ENCODE measurements at regions not wholly inside any gene's neighbourhood (a gene's known extent, or its start where the extent isn't known, plus 50 kb on each side); places are given as distances from the start of the nearest gene placed in this dataset.

DNA sequence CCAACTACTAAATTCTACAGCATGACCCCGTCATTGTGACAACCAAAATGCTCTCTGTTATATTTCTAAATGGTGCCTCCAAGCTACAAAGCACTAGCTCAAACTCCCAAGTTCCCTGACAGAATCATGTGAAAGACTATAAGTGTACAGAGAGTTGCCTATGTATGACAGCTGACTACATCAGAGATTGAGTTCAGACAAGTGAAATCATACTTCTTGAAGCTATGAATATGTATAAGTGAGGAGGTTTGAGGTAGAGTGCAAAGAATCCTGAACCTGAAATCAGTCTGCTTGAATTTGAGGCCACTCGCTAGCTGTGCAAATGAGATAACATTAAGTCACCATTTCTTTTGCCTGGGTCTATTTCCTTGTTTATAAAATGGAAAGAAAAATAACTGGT, 63.9 kb upstream of the TP63 start:
- no peaks in the 10 kb centered on the region for H3K27me3 ChIP-seq (replicated peaks in 1 of 7)
- 63 to 85% (median 74%) methylated on average over 2 of the region's 2 CpGs for WGBS, 5 donors
- H3K4me3 ChIP-seq: no peak overlapping the region

GRCh38 chr3:189567766-189568420, 63.3 kb upstream of the TP63 start:
- 49 to 72% (median 62%) methylated on average over 3 of the region's 3 CpGs for WGBS, 5 donors
- Histone ChIP-seq H3K4me3 (no peak overlapping the region), H3K27ac (no peak overlapping the region), H3K9me3 (no peaks in the 10 kb centered on the region), H3K4me1 (no peaks in the 10 kb centered on the region), H3K27me3 (replicated peaks in 1 of 7) (no peaks in the 10 kb centered on the region), H3K36me3 (no peaks in the 10 kb centered on the region)
- TF ChIP-seq, protein P1, sequence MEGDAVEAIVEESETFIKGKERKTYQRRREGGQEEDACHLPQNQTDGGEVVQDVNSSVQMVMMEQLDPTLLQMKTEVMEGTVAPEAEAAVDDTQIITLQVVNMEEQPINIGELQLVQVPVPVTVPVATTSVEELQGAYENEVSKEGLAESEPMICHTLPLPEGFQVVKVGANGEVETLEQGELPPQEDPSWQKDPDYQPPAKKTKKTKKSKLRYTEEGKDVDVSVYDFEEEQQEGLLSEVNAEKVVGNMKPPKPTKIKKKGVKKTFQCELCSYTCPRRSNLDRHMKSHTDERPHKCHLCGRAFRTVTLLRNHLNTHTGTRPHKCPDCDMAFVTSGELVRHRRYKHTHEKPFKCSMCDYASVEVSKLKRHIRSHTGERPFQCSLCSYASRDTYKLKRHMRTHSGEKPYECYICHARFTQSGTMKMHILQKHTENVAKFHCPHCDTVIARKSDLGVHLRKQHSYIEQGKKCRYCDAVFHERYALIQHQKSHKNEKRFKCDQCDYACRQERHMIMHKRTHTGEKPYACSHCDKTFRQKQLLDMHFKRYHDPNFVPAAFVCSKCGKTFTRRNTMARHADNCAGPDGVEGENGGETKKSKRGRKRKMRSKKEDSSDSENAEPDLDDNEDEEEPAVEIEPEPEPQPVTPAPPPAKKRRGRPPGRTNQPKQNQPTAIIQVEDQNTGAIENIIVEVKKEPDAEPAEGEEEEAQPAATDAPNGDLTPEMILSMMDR (IDR thresholded peaks at IDR 0.05 in 8 of 11, conservative IDR thresholded peaks at IDR 0.05 in 3 of 11): no peak
- TF ChIP-seq POLR2AphosphoS5 (IDR thresholded peaks at IDR 0.05) (no peak), POLR2A (IDR thresholded peaks at IDR 0.05) (no peak)
- no peak for DNase-seq
- intact Hi-C loops (cut with DNase I; ENCODE audit: low total_unique reads): no loop called here

More for the DNA sequence above, 63.9 kb upstream of the TP63 start:
- intact Hi-C loops (cut with DNase I; ENCODE audit: low total_unique reads): no loop called here
- Histone ChIP-seq H3K36me3 (no peaks in the 10 kb centered on the region), H3K9me3 (no peaks in the 10 kb centered on the region), H3K4me1 (no peaks in the 10 kb centered on the region), H3K27ac (no peak overlapping the region)
- no peak for DNase-seq
- TF ChIP-seq POLR2AphosphoS5 (IDR thresholded peaks at IDR 0.05): no peak
- no peak for TF ChIP-seq POLR2A (IDR thresholded peaks at IDR 0.05)
- TF ChIP-seq, protein P1 (IDR thresholded peaks at IDR 0.05 in 8 of 11, conservative IDR thresholded peaks at IDR 0.05 in 3 of 11): no peak

GRCh38 chr3:189568961-189569360, 62.2 kb upstream of the TP63 start:
- no peaks in the 10 kb centered on the region for H3K27me3 ChIP-seq (replicated peaks in 1 of 7)
- H3K4me1 ChIP-seq: no peaks in the 10 kb centered on the region
- no peak for DNase-seq
- no peak overlapping the region for H3K27ac ChIP-seq
- H3K9me3 ChIP-seq: no peaks in the 10 kb centered on the region
- WGBS, 5 donors: 62 to 79% (median 68%) methylated on average over 4 of the region's 4 CpGs
- intact Hi-C loops (cut with DNase I; ENCODE audit: low total_unique reads): no loop called here
- TF ChIP-seq POLR2A (IDR thresholded peaks at IDR 0.05) (no peak), POLR2AphosphoS5 (IDR thresholded peaks at IDR 0.05) (no peak)
- TF ChIP-seq, protein P1 (IDR thresholded peaks at IDR 0.05 in 8 of 11, conservative IDR thresholded peaks at IDR 0.05 in 3 of 11): no peak
- H3K36me3 ChIP-seq: no peaks in the 10 kb centered on the region
- H3K4me3 ChIP-seq: no peak overlapping the region

DNA sequence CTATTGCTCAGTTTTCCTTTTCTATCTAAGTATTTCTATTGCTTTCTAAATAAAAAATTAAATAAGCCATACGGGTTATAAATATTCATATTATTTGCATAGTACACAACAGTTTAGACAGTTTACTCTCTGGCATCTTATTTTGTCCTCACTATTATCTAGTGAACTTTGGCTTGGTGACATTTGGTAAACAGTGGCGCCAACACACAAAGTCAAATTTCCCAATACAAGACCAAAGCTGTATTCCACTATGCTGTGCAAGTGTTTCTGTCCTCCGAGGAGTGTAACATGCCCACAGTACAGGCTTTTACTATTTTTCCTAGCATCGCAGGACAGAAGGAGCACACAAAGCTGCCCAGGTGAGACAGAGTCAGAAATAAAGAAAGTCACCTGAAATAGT, 61.7 kb upstream of the TP63 start:
- WGBS, 5 donors: 90 to 94% (median 93%) methylated on average over 4 of the region's 4 CpGs

More for the DNA sequence above, 61.7 kb upstream of the TP63 start:
- Histone ChIP-seq H3K4me3 (no peak overlapping the region), H3K27me3 (replicated peaks in 1 of 7) (no peaks in the 10 kb centered on the region), H3K9me3 (no peaks in the 10 kb centered on the region), H3K36me3 (no peaks in the 10 kb centered on the region), H3K4me1 (no peaks in the 10 kb centered on the region), H3K27ac (no peak overlapping the region)
- no peak for DNase-seq
- intact Hi-C loops (cut with DNase I; ENCODE audit: low total_unique reads): no loop called here
- TF ChIP-seq POLR2AphosphoS5 (IDR thresholded peaks at IDR 0.05): no peak
- TF ChIP-seq, protein P1 (IDR thresholded peaks at IDR 0.05 in 8 of 11, conservative IDR thresholded peaks at IDR 0.05 in 3 of 11): no peak
- TF ChIP-seq POLR2A (IDR thresholded peaks at IDR 0.05): no peak
